ENCODE measurements at regions not wholly inside any gene's neighbourhood (a gene's known extent, or its start where the extent isn't known, plus 50 kb on each side); places are given as distances from the start of the nearest gene placed in this dataset.

DNA sequence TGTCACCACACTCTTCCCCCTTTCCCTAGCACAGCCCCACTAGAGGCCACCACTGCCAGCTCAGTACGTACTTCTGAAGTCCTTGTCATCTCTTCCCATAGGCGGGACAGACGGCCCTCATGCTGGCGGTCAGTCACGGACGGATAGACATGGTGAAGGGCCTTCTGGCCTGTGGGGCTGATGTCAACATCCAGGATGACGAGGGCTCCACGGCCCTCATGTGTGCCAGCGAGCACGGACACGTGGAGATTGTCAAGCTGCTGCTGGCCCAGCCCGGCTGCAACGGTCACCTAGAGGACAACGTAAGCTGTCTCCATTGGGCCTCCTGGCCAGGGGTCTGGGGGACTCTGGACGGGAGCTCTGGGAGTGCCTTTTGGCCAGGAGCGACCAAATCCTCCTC lies 99.4 kb upstream of the DMRT1 start:
- peaks cover 22% of the 10 kb centered on the region for H3K4me1 Mint-ChIP-seq (ENCODE audit: low read depth)
- TF ChIP-seq, protein P1, sequence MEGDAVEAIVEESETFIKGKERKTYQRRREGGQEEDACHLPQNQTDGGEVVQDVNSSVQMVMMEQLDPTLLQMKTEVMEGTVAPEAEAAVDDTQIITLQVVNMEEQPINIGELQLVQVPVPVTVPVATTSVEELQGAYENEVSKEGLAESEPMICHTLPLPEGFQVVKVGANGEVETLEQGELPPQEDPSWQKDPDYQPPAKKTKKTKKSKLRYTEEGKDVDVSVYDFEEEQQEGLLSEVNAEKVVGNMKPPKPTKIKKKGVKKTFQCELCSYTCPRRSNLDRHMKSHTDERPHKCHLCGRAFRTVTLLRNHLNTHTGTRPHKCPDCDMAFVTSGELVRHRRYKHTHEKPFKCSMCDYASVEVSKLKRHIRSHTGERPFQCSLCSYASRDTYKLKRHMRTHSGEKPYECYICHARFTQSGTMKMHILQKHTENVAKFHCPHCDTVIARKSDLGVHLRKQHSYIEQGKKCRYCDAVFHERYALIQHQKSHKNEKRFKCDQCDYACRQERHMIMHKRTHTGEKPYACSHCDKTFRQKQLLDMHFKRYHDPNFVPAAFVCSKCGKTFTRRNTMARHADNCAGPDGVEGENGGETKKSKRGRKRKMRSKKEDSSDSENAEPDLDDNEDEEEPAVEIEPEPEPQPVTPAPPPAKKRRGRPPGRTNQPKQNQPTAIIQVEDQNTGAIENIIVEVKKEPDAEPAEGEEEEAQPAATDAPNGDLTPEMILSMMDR (IDR thresholded peaks at IDR 0.05), result no peak
- no peaks in the 10 kb centered on the region for H3K9me3 Mint-ChIP-seq (ENCODE audit: low read depth)
- H3K27ac Mint-ChIP-seq (ENCODE audit: unreplicated experiment), result no peak overlapping the region
- no peak for DNase-seq (ENCODE audit: low spot score)
- H3K36me3 Mint-ChIP-seq (ENCODE audit: low read depth), result peaks cover 59% of the 10 kb centered on the region
- no peaks in the 10 kb centered on the region for H3K27me3 Mint-ChIP-seq (ENCODE audit: low read depth)
- H3K4me3 Mint-ChIP-seq (ENCODE audit: unreplicated experiment), result no peak overlapping the region

- Mint-ChIP-seq H3K27me3 (ENCODE audit: low read depth) (no peaks in the 10 kb centered on the region), H3K4me3 (ENCODE audit: unreplicated experiment) (no peak overlapping the region), H3K4me1 (ENCODE audit: low read depth) (peaks cover 14% of the 10 kb centered on the region), H3K36me3 (ENCODE audit: low read depth) (peaks cover 63% of the 10 kb centered on the region), H3K9me3 (ENCODE audit: low read depth) (no peaks in the 10 kb centered on the region), H3K27ac (ENCODE audit: unreplicated experiment) (no peak overlapping the region)
- TF ChIP-seq, protein P1 (IDR thresholded peaks at IDR 0.05), result no peak
- no peak for DNase-seq (ENCODE audit: low spot score)
Observed at GRCh38 chr9:742914-743589, 98.4 kb upstream of the DMRT1 start.

DNA sequence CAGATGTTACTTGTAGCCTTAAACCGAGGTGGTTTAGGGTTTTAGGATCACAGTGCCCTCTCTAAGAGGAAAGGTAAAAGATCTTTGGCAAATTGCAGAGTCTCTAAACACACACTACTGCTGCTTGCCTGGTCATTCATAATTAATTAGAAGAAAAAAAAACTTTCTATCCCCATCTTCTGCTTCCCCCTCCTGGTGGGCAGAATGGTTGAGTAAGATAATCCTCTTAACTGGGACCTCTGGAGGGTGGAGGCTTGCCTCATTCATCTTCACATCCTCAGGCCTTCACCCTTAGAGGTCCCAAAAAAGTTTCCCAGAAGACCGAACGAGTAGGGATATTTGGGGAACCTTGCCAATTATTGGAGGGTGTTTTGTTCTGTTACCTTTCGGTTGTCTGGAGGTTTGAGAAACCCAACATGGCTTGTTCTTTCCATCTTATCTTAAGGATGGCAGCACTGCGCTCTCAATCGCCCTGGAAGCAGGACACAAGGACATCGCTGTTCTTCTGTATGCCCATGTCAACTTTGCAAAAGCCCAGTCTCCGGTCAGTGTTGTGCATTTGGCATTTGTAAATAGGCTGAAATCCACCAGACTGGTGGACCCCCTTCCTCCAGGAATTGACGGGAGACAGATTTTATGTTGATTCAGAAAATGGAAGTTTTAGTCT lies 97.3 kb upstream of the DMRT1 start:
- H3K27ac Mint-ChIP-seq (ENCODE audit: unreplicated experiment), result no peak overlapping the region
- H3K4me1 Mint-ChIP-seq (ENCODE audit: low read depth), result peaks cover 9% of the 10 kb centered on the region
- H3K9me3 Mint-ChIP-seq (ENCODE audit: low read depth), result no peaks in the 10 kb centered on the region
- TF ChIP-seq, protein P1 (IDR thresholded peaks at IDR 0.05), result no peak
- H3K27me3 Mint-ChIP-seq (ENCODE audit: low read depth), result no peaks in the 10 kb centered on the region
- peaks cover 58% of the 10 kb centered on the region for H3K36me3 Mint-ChIP-seq (ENCODE audit: low read depth)
- no peak for DNase-seq (ENCODE audit: low spot score)
- H3K4me3 Mint-ChIP-seq (ENCODE audit: unreplicated experiment), result no peak overlapping the region

DNA sequence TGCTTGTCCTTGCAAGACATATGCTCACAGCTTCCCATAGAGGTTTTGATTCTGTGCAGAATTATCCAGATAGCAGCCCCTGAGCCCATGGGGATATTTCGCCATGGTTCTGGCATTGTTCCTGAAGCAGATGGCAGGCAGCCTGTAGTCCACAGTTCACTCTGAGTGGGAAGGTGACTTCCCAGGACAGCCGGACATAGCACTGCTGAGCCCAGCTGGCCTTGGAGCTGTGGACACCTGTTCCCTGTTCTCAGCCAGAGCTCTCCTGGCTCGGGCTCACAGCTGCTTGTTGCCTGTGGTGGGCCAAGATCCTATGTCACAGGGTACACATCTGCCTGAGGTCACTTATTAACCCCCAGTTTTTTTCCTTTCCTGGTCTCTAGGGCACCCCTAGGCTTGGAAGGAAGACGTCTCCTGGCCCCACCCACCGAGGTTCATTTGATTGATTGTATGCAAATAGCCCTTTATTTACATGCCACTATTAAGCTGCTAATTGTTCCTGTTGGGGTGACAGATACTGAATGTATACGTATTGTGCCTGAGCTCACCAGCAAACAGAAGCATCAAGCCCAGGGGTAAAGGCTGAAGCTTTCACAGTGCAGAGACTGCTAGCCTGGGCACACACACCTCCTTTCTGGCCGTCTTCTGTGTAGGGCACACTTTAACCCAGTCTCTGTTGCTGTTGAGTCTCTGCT lies 96.6 kb upstream of the DMRT1 start:
- Mint-ChIP-seq H3K27me3 (ENCODE audit: low read depth) (no peaks in the 10 kb centered on the region), H3K9me3 (ENCODE audit: low read depth) (no peaks in the 10 kb centered on the region), H3K27ac (ENCODE audit: unreplicated experiment) (no peak overlapping the region), H3K36me3 (ENCODE audit: low read depth) (peaks cover 54% of the 10 kb centered on the region), H3K4me1 (ENCODE audit: low read depth) (peaks cover 12% of the 10 kb centered on the region), H3K4me3 (ENCODE audit: unreplicated experiment) (no peak overlapping the region)
- TF ChIP-seq, protein P1 (IDR thresholded peaks at IDR 0.05), result no peak
- no peak for DNase-seq (ENCODE audit: low spot score)

DNA sequence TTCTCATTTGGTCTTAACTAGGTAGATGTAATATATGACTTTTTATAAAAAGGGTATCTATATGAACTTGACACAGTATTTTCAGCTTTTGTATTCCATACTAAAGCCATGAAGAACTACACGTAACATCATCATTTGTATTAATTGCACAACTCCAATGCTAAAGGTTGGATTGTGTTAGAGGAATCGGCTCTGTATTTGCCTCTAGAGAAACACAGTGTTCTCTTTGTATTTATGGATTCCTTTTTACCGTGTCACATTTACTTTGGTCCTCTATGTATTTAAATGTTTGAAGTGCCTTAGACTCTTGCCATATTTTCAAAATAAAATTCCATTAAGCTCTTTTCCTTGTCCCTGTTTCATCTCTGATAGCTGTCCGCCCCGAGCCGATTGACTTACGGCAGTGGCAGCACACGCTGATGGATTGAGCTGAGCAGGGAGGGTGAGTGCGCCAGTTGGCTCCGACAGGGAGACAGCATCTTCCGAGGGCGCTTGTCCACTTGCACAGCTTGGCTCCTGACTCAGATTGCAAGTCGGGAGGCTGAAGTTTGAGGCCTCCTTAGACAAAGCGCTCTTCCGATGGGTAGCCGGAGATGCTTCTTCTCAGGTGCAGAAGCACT lies 95.6 kb upstream of the DMRT1 start:
- Mint-ChIP-seq H3K27me3 (ENCODE audit: low read depth) (no peaks in the 10 kb centered on the region), H3K4me1 (ENCODE audit: low read depth) (peaks cover 21% of the 10 kb centered on the region), H3K4me3 (ENCODE audit: unreplicated experiment) (no peak overlapping the region), H3K9me3 (ENCODE audit: low read depth) (no peaks in the 10 kb centered on the region), H3K36me3 (ENCODE audit: low read depth) (peaks cover 48% of the 10 kb centered on the region), H3K27ac (ENCODE audit: unreplicated experiment) (no peak overlapping the region)
- TF ChIP-seq, protein P1 (IDR thresholded peaks at IDR 0.05), result no peak
- DNase-seq (ENCODE audit: low spot score), result no peak
